Muscle of leg (tissue), 3 donors: ENCODE measurements at regions not wholly inside any gene's neighbourhood (a gene's known extent, or its start where the extent isn't known, plus 50 kb on each side); places are given as distances from the start of the nearest gene placed in this dataset.
A peak's percentile ranks its signal among the peaks of the same experiment; 100 is the strongest.
"Not testable (repeated sequence)": the region's sequence is repeated elsewhere in the genome, so short reads cannot be mapped to it uniquely, and the experiment has no call there.

Experiments used
- DNase-seq: peaks from one replicate; pipeline ENCODE4 v3.0.0; 2013
- H3K27ac ChIP-seq: one replicate; pipeline ENCODE4 v1.5.1; 2013; ENCODE audit warnings: mild to moderate bottlenecking, low read length, control low read depth
- H3K27me3 ChIP-seq: one replicate; pipeline ENCODE4 v1.6.1; 2013; ENCODE audit warnings: low read length; ENCODE audit not compliant: control insufficient read depth, insufficient read depth
- H3K36me3 ChIP-seq: one replicate; pipeline ENCODE4 v1.6.1; 2013; ENCODE audit warnings: low read length; ENCODE audit not compliant: control insufficient read depth, insufficient read depth
- H3K4me1 ChIP-seq: one replicate; pipeline ENCODE4 v1.6.1; 2013; ENCODE audit warnings: low read length; ENCODE audit not compliant: control insufficient read depth, insufficient read depth
- H3K4me3 ChIP-seq: one replicate; pipeline ENCODE4 v1.5.1; 2013; ENCODE audit warnings: low read length, control low read depth
- H3K9me3 ChIP-seq: replicated peaks from 2 replicates; pipeline ENCODE4 v1.6.1; 2013; ENCODE audit warnings: low read depth, low read length; ENCODE audit not compliant: control insufficient read depth
- WGBS: methylation state at CpG from one replicate; pipeline ENCODE4 v1.1.5; 2013; ENCODE audit warnings: missing lambda C conversion rate; ENCODE audit not compliant: insufficient coverage; 5-methylcytosine and 5-hydroxymethylcytosine counted together

DNA sequence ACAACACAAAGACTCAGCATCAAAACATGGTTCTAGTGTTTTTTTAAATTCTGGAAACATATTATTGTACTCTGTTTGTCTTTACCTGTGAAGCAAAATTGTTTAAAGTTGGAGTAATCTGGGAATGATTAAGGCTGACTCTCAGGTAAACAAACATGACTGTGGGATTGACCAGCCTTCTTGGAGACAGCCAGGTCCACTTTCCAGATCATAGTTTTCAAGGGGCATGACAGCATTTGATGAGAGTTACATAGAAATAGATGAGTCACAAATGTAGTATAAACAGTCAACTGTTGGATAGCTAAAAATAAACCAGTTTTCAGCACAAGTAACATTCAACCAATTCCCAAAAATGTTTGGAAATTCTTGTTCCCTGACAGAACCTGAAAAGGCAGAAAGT is 1680.9 kb downstream of the OLFM4 start:
- Histone ChIP-seq H3K27me3 (no peaks in the 10 kb centered on the region), H3K9me3 (peaks cover 9% of the 10 kb centered on the region), H3K4me1 (no peaks in the 10 kb centered on the region), H3K27ac (no peak overlapping the region), H3K4me3 (no peak overlapping the region), H3K36me3 (no peaks in the 10 kb centered on the region)
- no peak for DNase-seq

DNA sequence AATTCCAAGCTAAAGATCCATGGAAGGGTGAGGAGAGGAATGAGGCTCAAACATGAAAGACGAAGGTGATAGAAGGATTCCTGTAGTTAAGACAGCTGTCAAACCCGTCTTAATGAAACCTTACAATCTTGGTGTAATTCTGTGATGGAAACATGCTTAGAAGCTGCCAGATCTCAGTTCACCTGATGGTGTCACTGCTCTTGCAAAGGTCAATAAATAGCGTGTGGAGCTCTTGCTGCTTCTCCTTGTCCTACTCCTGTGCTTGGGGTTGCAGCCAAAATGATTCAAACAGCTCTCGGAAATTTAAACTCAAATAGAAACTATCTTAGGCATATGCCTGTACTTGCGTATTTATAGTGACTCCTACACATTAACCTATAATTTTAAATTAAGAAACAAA is 1705.0 kb downstream of the OLFM4 start:
- DNase-seq, result no peak
- Histone ChIP-seq H3K4me3 (no peak overlapping the region), H3K36me3 (no peaks in the 10 kb centered on the region), H3K27ac (no peak overlapping the region), H3K4me1 (no peaks in the 10 kb centered on the region), H3K27me3 (no peaks in the 10 kb centered on the region), H3K9me3 (no peaks in the 10 kb centered on the region)
- WGBS, result 42% methylated on average over 2 of the region's 5 CpGs

DNA sequence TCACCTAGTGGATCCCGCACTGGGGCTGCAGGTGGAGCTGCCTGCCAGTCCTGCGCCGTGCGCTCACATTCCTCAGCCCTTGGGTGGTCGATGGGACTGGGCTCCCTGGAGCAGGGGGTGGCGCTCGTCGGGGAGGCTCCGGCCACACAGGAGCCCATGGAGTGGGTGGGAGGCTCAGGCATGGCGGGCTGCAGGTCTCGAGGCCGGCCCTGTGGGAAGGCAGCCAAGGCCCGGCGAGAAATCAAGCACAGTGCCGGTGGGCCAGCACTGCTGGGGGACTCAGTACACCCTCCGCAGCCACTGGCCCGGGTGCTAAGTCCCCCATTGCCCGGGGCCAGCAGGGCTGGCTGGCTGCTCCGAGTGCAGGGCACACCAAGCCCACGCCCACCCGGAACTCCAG is 1708.6 kb downstream of the OLFM4 start:
- H3K9me3 ChIP-seq, H3K4me3 ChIP-seq, H3K36me3 ChIP-seq, H3K27me3 ChIP-seq, H3K4me1 ChIP-seq, DNase-seq, H3K27ac ChIP-seq: not testable (repeated sequence)
- 88% methylated on average over 5 of the region's 21 CpGs for WGBS

DNA sequence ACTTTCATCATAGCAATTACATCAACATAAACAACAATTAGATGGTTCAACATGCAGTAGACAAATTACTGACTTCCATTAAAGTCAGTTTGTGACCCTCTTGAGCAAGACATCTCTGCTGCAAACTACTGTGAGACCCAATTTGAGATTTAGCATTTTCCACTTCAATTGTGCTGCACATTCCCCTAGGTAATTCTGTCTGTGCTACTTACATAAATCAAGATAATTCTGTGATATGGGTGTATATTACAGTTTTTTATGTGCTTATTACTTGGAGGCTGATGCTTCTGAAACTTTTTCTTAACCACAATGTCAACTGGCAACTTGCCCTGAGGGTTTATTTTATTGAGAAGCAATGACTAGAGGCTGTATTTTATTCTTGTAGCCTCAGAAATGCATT is 1714.4 kb downstream of the OLFM4 start:
- DNase-seq, result no peak
- Histone ChIP-seq H3K9me3 (no peaks in the 10 kb centered on the region), H3K27me3 (no peaks in the 10 kb centered on the region), H3K4me3 (no peak overlapping the region), H3K4me1 (no peaks in the 10 kb centered on the region), H3K36me3 (no peaks in the 10 kb centered on the region), H3K27ac (no peak overlapping the region)

DNA sequence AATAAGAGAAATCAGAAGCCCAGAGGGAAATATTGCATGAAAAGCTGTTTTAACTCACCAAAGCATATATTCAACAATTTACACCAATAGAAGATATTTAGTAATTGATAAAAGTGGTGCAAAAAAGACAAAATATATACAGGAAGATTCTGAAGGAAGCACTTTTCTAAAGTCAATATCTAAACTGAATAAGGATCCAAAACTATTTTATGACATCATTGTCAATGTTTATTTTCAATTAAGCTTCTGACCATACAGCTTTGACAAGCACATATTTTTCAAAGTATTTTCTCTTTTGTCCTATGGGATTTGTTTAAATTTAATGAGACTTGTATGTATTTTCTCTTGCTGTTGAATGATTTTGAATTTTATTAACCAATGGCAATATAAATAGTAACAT is 1716.1 kb downstream of the OLFM4 start:
- DNase-seq, result no peak
- Histone ChIP-seq H3K27ac (no peak overlapping the region), H3K36me3 (no peaks in the 10 kb centered on the region)

DNA sequence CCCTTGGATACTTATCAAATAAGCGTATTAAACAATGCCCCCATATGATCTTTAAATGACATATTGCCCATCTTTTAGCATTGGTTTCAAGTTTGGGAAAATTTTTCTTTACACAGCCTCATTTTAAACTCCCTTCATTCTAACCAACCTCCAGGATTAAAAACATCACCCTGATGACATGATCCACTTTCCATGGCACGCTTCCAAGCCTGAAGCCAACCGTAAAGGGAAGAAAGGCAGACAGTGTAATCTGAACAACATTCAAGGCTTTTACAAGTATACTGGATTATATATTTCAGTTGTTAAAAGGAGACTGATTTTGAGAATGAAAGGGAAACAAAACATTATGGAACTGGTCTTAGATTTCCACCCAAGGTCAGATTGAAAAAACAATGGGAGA is 1721.9 kb downstream of the OLFM4 start:
- Histone ChIP-seq H3K27me3 (no peaks in the 10 kb centered on the region), H3K36me3 (no peaks in the 10 kb centered on the region), H3K4me3 (no peak overlapping the region), H3K27ac (no peak overlapping the region), H3K9me3 (no peaks in the 10 kb centered on the region), H3K4me1 (no peaks in the 10 kb centered on the region)
- peak; percentile 3 for DNase-seq
- WGBS, result no CpG with 5 or more reads among the region's 3 CpGs

More for the DNA sequence above, 1716.1 kb downstream of the OLFM4 start:
- H3K4me3 ChIP-seq, result no peak overlapping the region
- H3K4me1 ChIP-seq, result no peaks in the 10 kb centered on the region
- H3K9me3 ChIP-seq, result no peaks in the 10 kb centered on the region
- H3K27me3 ChIP-seq, result no peaks in the 10 kb centered on the region

DNA sequence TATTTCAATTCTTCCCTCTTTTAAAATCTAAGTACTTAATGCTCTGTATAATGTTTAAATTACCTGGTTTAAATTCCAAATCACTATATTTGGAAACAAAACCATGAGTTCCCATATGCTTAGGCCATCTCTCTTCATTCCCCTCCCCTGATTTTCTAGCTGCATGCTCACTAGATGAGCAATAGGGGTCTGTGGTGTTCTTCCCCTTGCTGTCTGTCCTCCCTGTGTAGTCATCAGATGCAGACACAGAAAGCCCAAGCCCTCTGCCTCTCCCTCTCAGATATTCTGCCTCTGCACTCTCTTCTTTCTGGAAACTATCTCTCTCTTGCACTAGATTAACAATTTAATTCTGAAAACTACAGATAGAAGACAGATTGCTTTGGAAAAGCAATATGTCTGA is 1730.2 kb downstream of the OLFM4 start:
- Histone ChIP-seq H3K4me3 (no peak overlapping the region), H3K27me3 (no peaks in the 10 kb centered on the region), H3K4me1 (no peaks in the 10 kb centered on the region), H3K9me3 (no peaks in the 10 kb centered on the region), H3K27ac (no peak overlapping the region), H3K36me3 (no peaks in the 10 kb centered on the region)
- DNase-seq, result no peak

DNA sequence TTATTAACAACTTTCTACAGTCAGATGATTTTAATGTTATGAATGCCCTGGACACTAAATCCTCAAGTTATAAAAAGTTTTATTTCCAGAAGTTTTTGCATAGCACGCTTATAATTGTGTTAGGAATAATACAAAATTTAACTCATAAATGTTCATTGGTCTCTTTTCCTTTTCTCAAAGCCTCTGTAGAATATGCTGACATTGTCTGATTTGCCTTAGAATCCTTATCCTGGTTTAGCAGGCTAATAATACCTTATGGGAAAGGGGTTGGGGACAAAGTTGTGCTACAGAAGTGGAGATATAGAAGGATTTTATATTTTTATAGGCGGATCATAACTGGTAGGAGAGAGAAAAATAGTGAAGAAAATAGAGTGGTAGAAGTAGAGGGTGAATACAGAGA is 1739.6 kb downstream of the OLFM4 start:
- WGBS, result no CpG with 5 or more reads among the region's 2 CpGs
- no peak for DNase-seq
- no peak overlapping the region for H3K4me3 ChIP-seq

DNA sequence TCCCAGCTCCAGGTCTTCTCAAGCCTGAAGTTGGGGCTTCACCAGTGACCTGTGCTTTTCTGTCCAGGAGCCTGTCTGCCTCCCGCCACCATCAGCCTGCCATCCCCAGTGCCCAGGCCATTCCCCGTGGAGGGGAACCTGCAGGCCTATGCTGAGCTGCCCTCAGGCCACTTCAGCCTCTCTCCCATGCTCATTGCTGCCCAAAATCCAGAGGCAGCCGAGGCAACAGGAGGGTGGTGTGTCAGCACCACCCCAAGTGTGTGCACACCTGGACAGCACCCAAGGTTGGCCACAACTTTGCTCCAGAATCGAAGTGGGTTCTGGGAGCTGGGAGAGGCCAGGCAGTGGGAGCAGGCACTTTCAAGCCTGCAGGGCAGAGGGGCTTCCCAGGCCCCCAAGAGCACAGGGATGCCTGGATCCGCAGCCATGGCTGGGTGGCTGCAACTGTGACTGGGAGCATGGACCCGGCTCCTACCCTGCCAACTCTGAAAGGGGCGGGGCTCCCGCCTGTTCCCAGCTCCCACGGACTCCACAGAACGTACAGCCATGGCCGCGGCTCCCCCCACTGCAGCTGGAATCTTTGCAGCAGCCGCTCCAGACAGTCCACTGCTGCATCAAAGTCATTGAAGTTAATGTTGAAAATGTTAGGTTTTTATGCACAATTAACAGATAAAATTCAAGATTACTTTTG is 1747.0 kb downstream of the OLFM4 start:
- Histone ChIP-seq H3K4me1 (no peaks in the 10 kb centered on the region), H3K9me3 (peaks cover 7% of the 10 kb centered on the region), H3K4me3 (no peak overlapping the region), H3K27ac (no peak overlapping the region), H3K27me3 (no peaks in the 10 kb centered on the region), H3K36me3 (no peaks in the 10 kb centered on the region)
- 82% methylated on average over 8 of the region's 13 CpGs for WGBS
- no peak for DNase-seq

More for the DNA sequence above, 1739.6 kb downstream of the OLFM4 start:
- Histone ChIP-seq H3K27me3 (no peaks in the 10 kb centered on the region), H3K27ac (no peak overlapping the region), H3K9me3 (no peaks in the 10 kb centered on the region), H3K36me3 (no peaks in the 10 kb centered on the region), H3K4me1 (no peaks in the 10 kb centered on the region)

DNA sequence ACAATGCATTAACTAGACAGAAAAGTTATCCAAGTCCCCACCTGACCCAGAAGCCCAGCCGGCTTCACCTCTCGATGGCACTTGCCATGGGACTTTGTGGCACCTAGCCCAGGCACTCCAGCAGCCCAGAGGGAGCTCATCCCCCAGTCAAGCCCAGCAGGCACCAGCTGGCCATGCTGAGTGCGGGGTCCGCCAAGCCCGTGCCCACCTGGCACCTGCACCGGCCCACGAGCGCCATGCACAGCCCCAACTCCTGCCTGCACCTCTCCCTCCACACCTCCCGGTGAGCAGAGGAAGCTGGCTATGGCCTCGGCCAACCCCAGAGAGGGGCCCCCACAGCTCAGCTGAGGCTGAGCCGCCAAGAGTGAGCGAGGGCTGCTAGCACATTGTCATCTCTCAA is 1759.1 kb downstream of the OLFM4 start:
- DNase-seq, result no peak
- no peaks in the 10 kb centered on the region for H3K4me1 ChIP-seq

DNA sequence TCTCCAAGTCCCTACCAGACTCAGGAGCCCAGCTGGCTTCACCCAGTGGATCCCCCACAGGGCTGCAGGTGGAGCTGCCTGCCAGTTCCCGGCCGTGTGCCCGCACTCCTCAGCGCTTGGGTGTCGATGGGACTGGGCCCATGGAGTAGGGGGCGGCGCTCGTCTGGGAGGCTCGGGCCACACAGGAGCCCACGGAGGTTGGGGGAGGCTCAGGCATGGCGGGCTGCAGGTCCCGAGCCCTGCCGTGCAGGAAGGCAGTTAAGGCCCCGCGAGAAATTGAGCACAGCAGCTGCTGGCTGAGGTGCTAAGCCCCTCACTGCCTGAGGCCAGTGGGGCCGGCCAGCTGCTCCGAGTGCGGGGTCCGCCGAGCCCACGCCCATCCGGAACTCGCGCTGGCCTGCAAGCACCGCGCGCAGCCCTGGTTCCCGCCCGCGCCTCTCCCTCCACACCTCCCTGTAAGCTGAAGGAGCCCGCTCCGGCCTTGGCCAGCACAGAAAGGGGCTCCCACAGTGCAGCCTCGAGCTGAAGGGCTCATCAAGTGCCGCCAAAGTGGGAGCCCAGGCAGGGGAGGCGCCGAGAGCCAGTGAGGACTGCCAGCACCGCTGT is 1771.1 kb downstream of the OLFM4 start:
- H3K36me3 ChIP-seq, result no peaks in the 10 kb centered on the region
- no peak overlapping the region for H3K4me3 ChIP-seq
- no peak overlapping the region for H3K27ac ChIP-seq
- H3K9me3 ChIP-seq, result no peaks in the 10 kb centered on the region
- DNase-seq, result no peak
- H3K4me1 ChIP-seq, result no peaks in the 10 kb centered on the region
- no peaks in the 10 kb centered on the region for H3K27me3 ChIP-seq
- WGBS, result 85% methylated on average over 22 of the region's 37 CpGs

More for the DNA sequence above, 1759.1 kb downstream of the OLFM4 start:
- 92% methylated on average over 6 of the region's 12 CpGs for whole genome bisulfite sequencing
- Histone ChIP-seq H3K9me3 (peaks cover 4% of the 10 kb centered on the region), H3K4me3 (no peak overlapping the region), H3K27ac (no peak overlapping the region), H3K27me3 (no peaks in the 10 kb centered on the region), H3K36me3 (no peaks in the 10 kb centered on the region)
